Islet of Langerhans (tissue), 1 donor: ENCODE measurements at regions not wholly inside any gene's neighbourhood (a gene's known extent, or its start where the extent isn't known, plus 50 kb on each side); places are given as distances from the start of the nearest gene placed in this dataset.
A peak's percentile ranks its signal among the peaks of the same experiment; 100 is the strongest.

Source experiments
- FAIRE-seq: peaks from one replicate; lab custom pipeline; 2011; peaks lifted over from hg19 to GRCh38; lab: Jason Lieb, UNC

- no peak for FAIRE-seq
Measured at GRCh38 chr11:134471716-134472455, 59.8 kb upstream of the B3GAT1 start.

GRCh38 chr11:134471087-134471715 is 59.2 kb upstream of the B3GAT1 start:
- no peak for FAIRE-seq

- FAIRE-seq = no peak
Measured at GRCh38 chr11:134470238-134470637, 58.2 kb upstream of the B3GAT1 start.

GRCh38 chr11:134469627-134470026 is 57.6 kb upstream of the B3GAT1 start:
- FAIRE-seq = peak; percentile 79

- no peak for FAIRE-seq
Measured at GRCh38 chr11:134468796-134469195, 56.8 kb upstream of the B3GAT1 start.

GRCh38 chr11:134468081-134468668 is 56.1 kb upstream of the B3GAT1 start:
- no peak for FAIRE-seq

GRCh38 chr11:134466610-134467567 is 54.8 kb upstream of the B3GAT1 start:
- FAIRE-seq = peak; percentile 17

- no peak for FAIRE-seq
Measured at GRCh38 chr11:134466156-134466555, 54.1 kb upstream of the B3GAT1 start.

- no peak for FAIRE-seq
Measured at GRCh38 chr11:134464981-134465730, 53.1 kb upstream of the B3GAT1 start.

- FAIRE-seq = no peak
Measured at GRCh38 chr11:134464196-134464595, 52.2 kb upstream of the B3GAT1 start.

GRCh38 chr11:134463716-134464115 is 51.7 kb upstream of the B3GAT1 start:
- FAIRE-seq = no peak
